GM23338 (cell line): ENCODE measurements at regions not wholly inside any gene's neighbourhood (a gene's known extent, or its start where the extent isn't known, plus 50 kb on each side); places are given as distances from the start of the nearest gene placed in this dataset.

Experiments used
- ATAC-seq: fragments of 200-7000 bp; cut with Tn5 transposase; 3 replicates; pipeline ENCODE4 v1.9.1; 2020
- DNase-seq: peaks from one replicate; pipeline ENCODE4 v3.0.0-alpha.2; 2015; ENCODE audit warnings: low spot score
- H2AFZ ChIP-seq: fragments of 200-600 bp; sonication (generic); 2 replicates; pipeline ENCODE4 v1.8.0; 2016; ENCODE audit warnings: antibody characterized with exemption, mild to moderate bottlenecking, moderate library complexity
- H3F3A ChIP-seq: fragments of 200-600 bp; sonication (generic); replicated peaks from 2 replicates; pipeline ENCODE4 v1.8.0; 2017; ENCODE audit warnings: antibody characterized with exemption, mixed run types, low read depth
- H3K27ac ChIP-seq: fragments of 200-600 bp; sonication (generic); 2 replicates; pipeline ENCODE4 v1.6.1; 2016; ENCODE audit warnings: low read depth
- H3K27me3 ChIP-seq: fragments of 200-600 bp; sonication (generic); 2 replicates; pipeline ENCODE4 v1.8.0; 2016; ENCODE audit warnings: mild to moderate bottlenecking, mixed run types, moderate library complexity; ENCODE audit not compliant: insufficient read depth
- H3K36me3 ChIP-seq: fragments of 200-600 bp; sonication (generic); 2 replicates; pipeline ENCODE4 v1.8.0; 2016; ENCODE audit warnings: mild to moderate bottlenecking; ENCODE audit not compliant: insufficient read depth
- H3K4me1 ChIP-seq: fragments of 200-600 bp; sonication (generic); 2 replicates; pipeline ENCODE4 v1.8.0; 2016; ENCODE audit warnings: mild to moderate bottlenecking, moderate library complexity; ENCODE audit not compliant: insufficient read depth
- H3K4me2 ChIP-seq: fragments of 200-600 bp; sonication (generic); 2 replicates; pipeline ENCODE4 v1.7.1; 2017; ENCODE audit warnings: mixed run types
- H3K4me3 ChIP-seq: fragments of 200-600 bp; sonication (generic); 2 replicates; pipeline ENCODE4 v1.6.1; 2016; ENCODE audit warnings: mixed run types
- H3K79me2 ChIP-seq: fragments of 200-600 bp; sonication (generic); replicated peaks from 2 replicates; pipeline ENCODE4 v1.8.0; 2017; ENCODE audit warnings: mild to moderate bottlenecking; ENCODE audit not compliant: insufficient read depth
- H3K9me2 ChIP-seq: fragments of 200-600 bp; sonication (generic); 2 replicates; pipeline ENCODE4 v1.8.0; 2017; ENCODE audit not compliant: insufficient read depth
- H4K20me1 ChIP-seq: fragments of 200-600 bp; sonication (generic); replicated peaks from 2 replicates; pipeline ENCODE4 v1.8.0; 2017; ENCODE audit warnings: mild to moderate bottlenecking; ENCODE audit not compliant: insufficient read depth
- H3K27ac Mint-ChIP-seq: 2 replicates; pipeline ENCODE4 v1.8.0; 2020; ENCODE audit warnings: inconsistent platforms, mild to moderate bottlenecking, moderate library complexity, mixed read lengths
- H3K27me3 Mint-ChIP-seq: 3 replicates; pipeline ENCODE4 v1.8.0; 2022; ENCODE audit warnings: low read depth, mild to moderate bottlenecking, moderate library complexity, mixed read lengths, inconsistent platforms; ENCODE audit not compliant: insufficient read depth, poor library complexity
- H3K36me3 Mint-ChIP-seq: 3 replicates; pipeline ENCODE4 v1.8.0; 2021; ENCODE audit warnings: low read depth, mild to moderate bottlenecking, inconsistent platforms, moderate library complexity, mixed read lengths
- H3K4me1 Mint-ChIP-seq: 3 replicates; pipeline ENCODE4 v1.8.0; 2020; ENCODE audit warnings: mild to moderate bottlenecking, inconsistent platforms, mixed read lengths
- H3K4me3 Mint-ChIP-seq: 3 replicates; pipeline ENCODE4 v1.8.0; 2021; ENCODE audit warnings: moderate library complexity, mild to moderate bottlenecking, inconsistent platforms, mixed read lengths
- H3K9me3 Mint-ChIP-seq: 3 replicates; pipeline ENCODE4 v1.8.0; 2020; ENCODE audit warnings: moderate library complexity, mild to moderate bottlenecking, inconsistent platforms, mixed read lengths
- CREB1 ChIP-seq: fragments of 250-450 bp; sonication (Bioruptor Pico); IDR thresholded peaks from 2 replicates; pipeline ENCODE4 v1.5.0; 2020; ENCODE audit warnings: low read depth, mild to moderate bottlenecking, moderate library complexity
- CTCF ChIP-seq, 2 experiments: fragments of 200-600 bp in 1 of 2; sonication (generic) in 1 of 2; conservative IDR thresholded peaks; 2 replicates each; pipeline versions ENCODE4 v1.5.1 to v1.6.1; 2016 to 2017; ENCODE audit warnings: antibody characterized with exemption in 2 of 2, low read depth in 2 of 2, mild to moderate bottlenecking in 2 of 2, moderate library complexity in 1 of 2
- ETS1 ChIP-seq: IDR thresholded peaks from 2 replicates; pipeline ENCODE4 v1.6.1; 2016; ENCODE audit warnings: antibody characterized with exemption
- EZH2 ChIP-seq: fragments of 200-600 bp; sonication (generic); IDR thresholded peaks from one replicate; pipeline ENCODE4 v1.8.0; 2017; ENCODE audit warnings: antibody characterized with exemption, mild to moderate bottlenecking, low read depth; ENCODE audit not compliant: unreplicated experiment
- EZH2phosphoT487 ChIP-seq: fragments of 200-600 bp; sonication (generic); IDR thresholded peaks from one replicate; pipeline ENCODE4 v1.8.1; 2018; ENCODE audit warnings: antibody characterized with exemption; ENCODE audit not compliant: unreplicated experiment
- NANOG ChIP-seq: IDR thresholded peaks from 2 replicates; pipeline ENCODE4 v1.6.1; 2016; ENCODE audit warnings: antibody characterized with exemption, borderline replicate concordance
- POLR2AphosphoS5 ChIP-seq: IDR thresholded peaks from 2 replicates; pipeline ENCODE4 v1.6.1; 2016; ENCODE audit warnings: antibody characterized with exemption, low read depth
- STAT1 ChIP-seq: IDR thresholded peaks from one replicate; pipeline ENCODE4 v1.6.1; 2016; ENCODE audit warnings: antibody characterized with exemption; ENCODE audit not compliant: unreplicated experiment
- ZNF114 ChIP-seq: fragments of 250-450 bp; sonication (Bioruptor Pico); IDR thresholded peaks from 2 replicates; pipeline ENCODE4 v1.5.0; 2020; ENCODE audit warnings: mild to moderate bottlenecking, moderate library complexity
- ZNF331 ChIP-seq: fragments of 250-450 bp; sonication (Bioruptor Pico); IDR thresholded peaks from 2 replicates; pipeline ENCODE4 v1.5.0; 2020; ENCODE audit warnings: low read depth, mild to moderate bottlenecking, moderate library complexity
- ZNF462 ChIP-seq: fragments of 250-450 bp; sonication (Bioruptor Pico); IDR thresholded peaks from 2 replicates; pipeline ENCODE4 v1.5.0; 2020; ENCODE audit warnings: mild to moderate bottlenecking, moderate library complexity

GRCh38 chr14:54120260-54120659, 163.6 kb upstream of the BMP4 start (continued):
- no peak for TF ChIP-seq CTCF (conservative IDR thresholded peaks at IDR 0.05; ENCODE audit: low read depth in 2 of 2)
- no peak for TF ChIP-seq POLR2AphosphoS5

- no peaks in the 10 kb centered on the region for H3K9me3 Mint-ChIP-seq
- H4K20me1 ChIP-seq = no peaks in the 10 kb centered on the region
- H3K27ac ChIP-seq = no peak overlapping the region
- H3K4me2 ChIP-seq = no peak overlapping the region
- no peak overlapping the region for H3K27ac Mint-ChIP-seq
- no peaks in the 10 kb centered on the region for H3K79me2 ChIP-seq
- H3K4me3 Mint-ChIP-seq = no peak overlapping the region
- H3K4me3 ChIP-seq = no peak overlapping the region
- H3K36me3 Mint-ChIP-seq = no peaks in the 10 kb centered on the region
- no peaks in the 10 kb centered on the region for H3K27me3 ChIP-seq
- H3K9me2 ChIP-seq = peaks cover 8% of the 10 kb centered on the region; the same call in 1 of the 2 replicates
- no peaks in the 10 kb centered on the region for H3K4me1 Mint-ChIP-seq
- no peaks in the 10 kb centered on the region for H3F3A ChIP-seq
- peak; percentile 14 for DNase-seq
- H2AFZ ChIP-seq = no peak overlapping the region
- H3K4me1 ChIP-seq = no peaks in the 10 kb centered on the region
- peaks cover 4% of the 10 kb centered on the region for H3K27me3 Mint-ChIP-seq
- no peak for ATAC-seq
- no peaks in the 10 kb centered on the region for H3K36me3 ChIP-seq
- TF ChIP-seq ZNF331 (no peak), ZNF114 (CRISPR knock-in tag) (no peak), STAT1 (no peak), NANOG (no peak), EZH2phosphoT487 (no peak), ETS1 (no peak), ZNF462 (no peak), CTCF (conservative IDR thresholded peaks at IDR 0.05; ENCODE audit: low read depth in 2 of 2) (no peak), CREB1 (CRISPR knock-in tag) (no peak), POLR2AphosphoS5 (no peak), EZH2 (no peak)
Measured at GRCh38 chr14:54121466-54122027, 164.9 kb upstream of the BMP4 start.
